ENCODE measurements at regions not wholly inside any gene's neighbourhood (a gene's known extent, or its start where the extent isn't known, plus 50 kb on each side); places are given as distances from the start of the nearest gene placed in this dataset.

- Histone ChIP-seq H3K4me1 (ENCODE audit: control insufficient read depth, extremely low read depth, insufficient read depth, low read length) (no peaks in the 10 kb centered on the region), H3K36me3 (ENCODE audit: control insufficient read depth, insufficient read depth, low read length) (no peaks in the 10 kb centered on the region), H3K27ac (ENCODE audit: insufficient read depth, low read length) (no peak overlapping the region), H4K20me1 (ENCODE audit: control insufficient read depth, extremely low read depth, insufficient read depth, low read length) (no peaks in the 10 kb centered on the region), H3K9ac (ENCODE audit: insufficient read depth, low read length) (no peak overlapping the region), H3K9me3 (ENCODE audit: control insufficient read depth, insufficient read depth, low read depth, low read length) (no peaks in the 10 kb centered on the region), H2AFZ (ENCODE audit: low read length) (no peak overlapping the region), H3K4me2 (ENCODE audit: extremely low read depth, insufficient read depth, low read length) (no peak overlapping the region), H3K4me3 (replicated peaks in 1 of 4; ENCODE audit: control extremely low read depth in 1 of 4, insufficient read depth in 1 of 4, low read depth in 3 of 4, low read length in 4 of 4) (no peak overlapping the region), H3K27me3 (ENCODE audit: control insufficient read depth, insufficient read depth, low read length) (no peaks in the 10 kb centered on the region), H3K79me2 (ENCODE audit: control insufficient read depth, insufficient read depth, low read length) (no peaks in the 10 kb centered on the region)
- no peak for DNase-seq (ENCODE audit: low read depth in 2 of 2)
- TF ChIP-seq EZH2 (IDR thresholded peaks at IDR 0.05; ENCODE audit: low read length, missing control alignments): no peak
- no peak for TF ChIP-seq CTCF (conservative IDR thresholded peaks at IDR 0.05 in 1 of 2, IDR thresholded peaks at IDR 0.05 in 1 of 2; ENCODE audit: low read depth in 1 of 2, low read length in 2 of 2)
Measured at GRCh38 chr5:6225121-6225607, 153.2 kb downstream of the MED10 start.

- H3K4me3 ChIP-seq (replicated peaks in 1 of 4; ENCODE audit: control extremely low read depth in 1 of 4, insufficient read depth in 1 of 4, low read depth in 3 of 4, low read length in 4 of 4): no peak overlapping the region
- DNase-seq (ENCODE audit: low read depth in 2 of 2): no peak
- TF ChIP-seq CTCF (conservative IDR thresholded peaks at IDR 0.05 in 1 of 2, IDR thresholded peaks at IDR 0.05 in 1 of 2; ENCODE audit: low read depth in 1 of 2, low read length in 2 of 2): no peak
- TF ChIP-seq EZH2 (IDR thresholded peaks at IDR 0.05; ENCODE audit: low read length, missing control alignments): no peak
- no peaks in the 10 kb centered on the region for H3K4me1 ChIP-seq (ENCODE audit: control insufficient read depth, extremely low read depth, insufficient read depth, low read length)
- H3K27me3 ChIP-seq (ENCODE audit: control insufficient read depth, insufficient read depth, low read length): no peaks in the 10 kb centered on the region
- no peak overlapping the region for H2AFZ ChIP-seq (ENCODE audit: low read length)
- no peak overlapping the region for H3K27ac ChIP-seq (ENCODE audit: insufficient read depth, low read length)
- H3K9ac ChIP-seq (ENCODE audit: insufficient read depth, low read length): no peak overlapping the region
- no peaks in the 10 kb centered on the region for H4K20me1 ChIP-seq (ENCODE audit: control insufficient read depth, extremely low read depth, insufficient read depth, low read length)
- no peaks in the 10 kb centered on the region for H3K79me2 ChIP-seq (ENCODE audit: control insufficient read depth, insufficient read depth, low read length)
- no peaks in the 10 kb centered on the region for H3K9me3 ChIP-seq (ENCODE audit: control insufficient read depth, insufficient read depth, low read depth, low read length)
- no peaks in the 10 kb centered on the region for H3K36me3 ChIP-seq (ENCODE audit: control insufficient read depth, insufficient read depth, low read length)
- H3K4me2 ChIP-seq (ENCODE audit: extremely low read depth, insufficient read depth, low read length): no peak overlapping the region
Measured at GRCh38 chr5:6224406-6224805, 153.9 kb downstream of the MED10 start.

GRCh38 chr5:6222899-6223298 is 155.4 kb downstream of the MED10 start:
- no peak overlapping the region for H2AFZ ChIP-seq (ENCODE audit: low read length)
- no peaks in the 10 kb centered on the region for H4K20me1 ChIP-seq (ENCODE audit: control insufficient read depth, extremely low read depth, insufficient read depth, low read length)
- no peaks in the 10 kb centered on the region for H3K4me1 ChIP-seq (ENCODE audit: control insufficient read depth, extremely low read depth, insufficient read depth, low read length)
- no peak for DNase-seq (ENCODE audit: low read depth in 2 of 2)
- no peak overlapping the region for H3K4me2 ChIP-seq (ENCODE audit: extremely low read depth, insufficient read depth, low read length)
- H3K27ac ChIP-seq (ENCODE audit: insufficient read depth, low read length): no peak overlapping the region
- H3K4me3 ChIP-seq (replicated peaks in 1 of 4; ENCODE audit: control extremely low read depth in 1 of 4, insufficient read depth in 1 of 4, low read depth in 3 of 4, low read length in 4 of 4): no peak overlapping the region
- H3K36me3 ChIP-seq (ENCODE audit: control insufficient read depth, insufficient read depth, low read length): no peaks in the 10 kb centered on the region
- no peak overlapping the region for H3K9ac ChIP-seq (ENCODE audit: insufficient read depth, low read length)
- no peaks in the 10 kb centered on the region for H3K9me3 ChIP-seq (ENCODE audit: control insufficient read depth, insufficient read depth, low read depth, low read length)
- H3K27me3 ChIP-seq (ENCODE audit: control insufficient read depth, insufficient read depth, low read length): no peaks in the 10 kb centered on the region
- H3K79me2 ChIP-seq (ENCODE audit: control insufficient read depth, insufficient read depth, low read length): no peaks in the 10 kb centered on the region
- TF ChIP-seq EZH2 (IDR thresholded peaks at IDR 0.05; ENCODE audit: low read length, missing control alignments): no peak
- no peak for TF ChIP-seq CTCF (conservative IDR thresholded peaks at IDR 0.05 in 1 of 2, IDR thresholded peaks at IDR 0.05 in 1 of 2; ENCODE audit: low read depth in 1 of 2, low read length in 2 of 2)

All from fibroblast of lung (primary cell).